ENCODE measurements at regions not wholly inside any gene's neighbourhood (a gene's known extent, or its start where the extent isn't known, plus 50 kb on each side); places are given as distances from the start of the nearest gene placed in this dataset.

DNA sequence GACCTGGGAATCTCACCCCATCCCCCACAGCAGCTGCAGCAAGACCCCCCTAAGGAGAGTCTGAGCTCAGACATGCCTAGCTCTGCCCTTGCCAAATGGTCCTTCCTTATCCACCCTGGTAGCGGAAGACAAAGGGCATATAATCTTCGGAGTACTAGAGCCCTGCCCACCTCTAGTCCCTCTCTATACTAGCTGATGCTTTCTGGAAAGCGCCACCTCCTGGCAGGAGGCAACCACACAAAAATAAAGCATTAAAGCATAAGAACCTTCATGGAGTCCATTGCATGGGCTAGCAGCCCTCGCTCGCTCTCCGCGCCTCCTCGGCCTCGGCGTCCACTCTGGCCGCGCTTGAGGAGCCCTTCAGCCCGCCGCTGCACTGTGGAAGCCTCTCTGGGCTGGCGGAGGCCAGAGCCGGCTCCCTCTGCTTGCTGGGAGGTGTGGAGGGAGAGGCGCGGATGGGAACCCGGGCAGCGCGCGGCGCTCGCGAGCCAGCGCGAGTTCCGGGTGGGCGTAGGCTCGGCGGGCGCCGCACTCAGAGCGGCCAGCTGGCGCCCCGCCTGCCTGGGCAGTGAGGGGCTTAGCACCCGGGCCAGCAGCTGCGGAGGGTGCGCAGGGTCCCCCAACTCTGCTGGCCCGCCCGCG is 941.2 kb downstream of the SUCLG1 start:
- DNase-seq, result no peak

DNA sequence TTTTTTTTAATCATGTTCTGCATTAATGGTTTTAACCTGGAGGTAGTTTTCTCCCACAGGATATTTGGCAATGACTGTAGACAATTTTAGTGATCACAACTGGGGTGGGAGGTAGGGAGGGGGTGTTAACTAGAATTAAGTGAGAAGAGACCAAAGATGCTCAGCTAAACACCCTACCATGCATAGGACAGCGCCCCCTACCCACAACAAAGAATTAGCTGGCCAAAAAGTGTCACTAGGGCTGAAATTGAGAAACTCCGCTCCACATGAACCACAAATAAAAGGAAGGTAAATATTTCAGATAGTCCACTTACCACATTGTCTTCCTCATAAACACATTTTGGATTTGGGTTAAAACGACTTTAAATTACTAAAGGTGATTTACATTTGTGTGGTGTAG is 942.6 kb downstream of the SUCLG1 start:
- no peak for DNase-seq

DNA sequence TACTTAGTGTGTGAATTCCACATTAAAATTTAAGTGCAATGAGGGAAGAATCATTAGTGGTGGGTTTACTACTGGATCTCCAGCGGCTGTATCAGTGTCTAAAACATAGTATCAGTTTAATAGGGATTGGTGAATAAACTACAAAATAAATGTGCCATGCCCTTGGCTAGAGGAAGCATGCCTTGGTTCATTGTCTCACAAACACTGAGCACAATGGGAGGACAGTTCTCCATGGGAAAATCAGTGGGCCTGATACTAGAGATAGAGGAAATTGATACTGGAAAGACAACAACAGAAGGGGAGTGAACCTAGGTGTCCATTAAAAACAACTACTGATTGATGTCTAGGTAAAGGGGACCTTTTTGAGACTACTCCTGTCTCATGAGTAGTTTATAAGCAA is 971.6 kb downstream of the SUCLG1 start:
- no peak for DNase-seq

DNA sequence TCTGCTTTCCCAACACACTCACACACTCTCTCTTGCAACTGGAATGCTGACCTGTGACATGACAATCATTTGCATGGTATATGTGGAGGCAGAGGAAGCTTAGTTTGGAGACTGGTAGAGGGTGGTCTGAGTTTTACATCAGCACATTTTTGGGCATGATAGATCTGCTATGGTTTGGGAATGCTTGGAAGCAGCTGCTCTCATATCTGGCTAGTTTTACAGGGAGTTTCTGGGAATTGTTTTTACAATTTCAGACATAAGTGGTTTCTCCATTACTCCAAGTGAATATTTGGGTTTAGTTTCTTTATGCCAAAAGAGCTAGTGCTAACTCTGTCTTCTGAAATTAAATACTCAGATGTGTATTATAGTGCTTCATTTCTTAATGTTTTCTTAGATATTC is 977.6 kb downstream of the SUCLG1 start:
- no peak for DNase-seq

DNA sequence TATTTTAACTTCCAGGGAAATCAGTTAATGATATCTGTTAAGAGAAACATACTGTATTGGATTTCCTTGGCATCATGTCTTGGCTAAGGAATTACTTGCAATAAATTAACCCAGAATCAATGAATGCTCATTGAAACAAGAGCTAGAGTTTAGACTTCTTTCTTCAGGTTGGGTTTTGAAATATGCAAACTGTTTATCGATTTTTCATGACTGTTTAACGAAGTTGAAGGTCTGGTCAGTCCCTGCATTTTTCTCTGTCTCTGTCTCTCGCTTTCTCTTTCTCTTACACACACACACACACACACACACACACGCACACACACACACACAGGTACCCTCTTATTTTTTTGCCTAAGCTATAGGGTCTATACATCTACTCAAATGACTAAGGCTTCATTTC is 981.0 kb downstream of the SUCLG1 start:
- DNase-seq, result no peak

DNA sequence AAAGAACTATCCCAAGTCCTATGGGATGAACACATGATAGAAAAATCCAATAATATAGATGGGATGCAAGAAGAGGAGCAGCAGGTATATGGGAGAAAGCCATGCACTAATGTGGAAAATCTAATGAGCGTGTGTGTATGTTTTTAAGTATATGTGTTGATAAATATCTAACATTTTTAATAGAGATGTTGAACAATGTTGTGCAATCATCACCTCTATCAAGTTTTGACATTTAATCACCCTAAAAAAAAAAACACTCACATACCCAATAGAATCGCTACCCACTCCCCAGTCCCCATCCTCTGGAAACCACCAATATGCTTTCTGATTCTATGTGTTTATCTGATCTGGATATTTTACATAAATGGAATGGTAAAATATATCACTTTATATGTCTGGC is 983.7 kb downstream of the SUCLG1 start:
- no peak for DNase-seq

DNA sequence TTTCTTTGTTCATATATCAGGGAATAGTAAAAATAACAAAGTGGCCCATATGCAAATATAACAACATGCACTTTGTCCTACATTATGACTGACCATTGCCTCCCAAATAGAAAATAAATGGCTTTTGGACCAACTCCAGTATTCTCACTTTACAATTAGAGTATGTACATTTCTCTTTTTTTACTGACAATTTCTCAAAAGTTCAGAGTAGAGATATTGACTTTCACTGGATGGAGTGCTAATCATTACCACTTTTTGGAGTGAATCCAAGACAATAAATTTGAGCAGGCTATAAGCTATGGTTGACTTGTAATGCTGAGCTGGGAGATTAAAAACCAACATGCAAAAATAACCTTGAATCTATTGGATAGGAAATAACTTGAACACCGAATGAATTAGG is 987.4 kb downstream of the SUCLG1 start:
- DNase-seq, result no peak

DNA sequence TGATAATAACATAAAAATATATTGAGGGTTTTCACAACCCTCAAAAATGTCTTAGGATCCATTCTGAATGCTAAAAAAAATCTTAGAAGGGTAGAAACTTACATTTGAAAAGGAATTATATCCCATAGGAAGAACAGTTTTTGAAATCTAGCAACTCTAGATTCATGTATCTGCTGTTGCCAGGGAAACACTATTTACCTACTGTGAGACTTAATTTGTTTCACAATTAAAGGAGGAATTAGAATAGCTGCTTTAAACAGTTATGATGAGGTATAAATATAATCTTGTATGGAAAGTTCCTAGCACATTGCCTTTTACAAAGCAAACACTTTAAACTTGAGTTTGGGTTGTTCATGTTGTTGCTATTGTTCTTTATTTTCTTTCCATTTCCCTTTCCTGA is 988.2 kb downstream of the SUCLG1 start:
- DNase-seq, result no peak

DNA sequence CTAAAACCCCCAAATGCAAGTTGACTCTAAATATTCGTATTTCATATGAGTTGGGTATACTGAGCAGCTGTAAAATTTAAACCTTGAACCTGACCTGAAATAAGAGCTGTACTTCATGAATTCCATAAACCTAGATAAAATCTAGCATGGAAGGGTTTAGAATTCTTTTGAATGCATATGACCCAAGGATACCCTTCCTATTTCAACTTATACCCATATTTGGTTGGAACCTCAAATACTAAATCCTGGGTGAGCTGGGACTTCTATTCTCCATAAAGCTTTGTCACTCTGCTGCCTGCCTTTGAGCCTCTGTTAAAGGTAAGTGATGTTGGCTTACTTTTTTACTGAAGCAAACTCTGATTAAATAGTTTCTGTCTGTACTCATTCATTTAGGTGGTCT is 994.6 kb downstream of the SUCLG1 start:
- DNase-seq, result no peak

DNA sequence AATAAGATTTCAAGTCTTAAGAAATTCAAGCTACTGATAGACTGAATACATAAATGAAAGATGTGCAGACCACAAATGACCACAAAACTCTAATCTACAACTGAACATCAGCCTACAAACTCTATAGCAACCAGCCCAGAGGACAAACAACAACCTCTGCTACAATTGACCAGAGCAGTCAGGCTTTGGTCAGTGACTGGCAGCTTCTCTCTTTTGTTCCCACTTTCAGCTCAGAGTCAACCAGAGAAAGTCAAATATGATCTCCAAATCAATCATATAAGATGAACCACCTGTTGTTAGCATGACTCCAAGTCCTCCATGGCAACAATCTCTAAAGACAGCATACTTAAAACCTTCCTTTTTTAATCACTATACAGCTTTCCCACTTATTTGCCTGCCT is 996.2 kb downstream of the SUCLG1 start:
- no peak for DNase-seq

DNA sequence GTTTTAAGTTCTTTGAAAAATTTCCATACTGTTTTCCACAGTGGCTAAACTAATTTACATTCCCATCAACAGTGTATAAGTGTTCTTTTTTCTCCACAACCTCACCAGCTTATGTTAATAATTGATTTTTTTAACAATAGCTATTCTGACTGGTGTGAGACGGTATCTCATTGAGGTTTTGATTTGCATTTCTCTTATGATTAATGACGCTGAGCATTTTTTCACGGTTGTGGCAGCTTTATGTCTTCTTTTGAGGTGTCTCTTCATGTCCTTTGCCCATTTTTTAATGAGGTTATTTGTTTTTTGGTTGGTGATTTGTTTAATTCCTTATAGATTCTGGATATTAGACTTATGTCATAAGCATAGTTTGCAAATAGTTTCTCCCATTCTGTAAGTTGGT is 997.9 kb downstream of the SUCLG1 start:
- no peak for DNase-seq

DNA sequence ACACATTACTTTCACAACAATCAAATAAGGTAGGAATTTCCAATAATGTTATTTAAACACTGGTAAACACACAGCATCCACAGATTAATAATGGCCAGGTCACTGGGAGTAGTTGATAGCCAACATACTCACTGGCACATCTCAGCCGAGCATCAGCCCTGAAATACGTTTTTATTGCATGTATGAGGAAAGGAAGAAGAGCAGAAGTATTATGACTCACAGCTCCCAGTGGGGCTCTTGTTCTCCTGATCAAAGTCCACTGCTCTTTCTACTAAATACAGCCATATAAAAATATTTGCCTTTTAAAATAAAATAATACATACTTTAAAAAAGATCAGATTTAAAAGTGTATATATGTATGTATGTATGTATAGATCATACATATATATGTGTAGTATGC is 999.6 kb downstream of the SUCLG1 start:
- DNase-seq, result no peak

DNA sequence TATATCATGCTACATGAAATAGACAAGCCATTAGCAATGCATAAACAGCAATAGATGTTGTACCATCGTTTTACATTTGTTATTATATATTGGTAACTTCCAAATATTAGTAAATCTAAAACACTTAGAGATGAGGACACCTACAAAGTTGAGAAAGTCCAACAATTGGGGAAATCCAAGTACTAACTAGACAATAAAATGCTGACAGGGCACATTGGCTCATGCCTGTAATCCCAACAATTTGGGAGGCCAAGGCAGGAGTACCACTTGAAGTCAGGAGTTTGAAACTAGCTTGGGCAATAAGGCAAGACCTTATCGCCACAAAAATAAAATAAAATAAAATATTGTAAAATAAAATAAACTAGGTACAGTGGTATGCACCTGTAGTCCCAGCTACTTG is 1023.1 kb downstream of the SUCLG1 start:
- DNase-seq, result no peak

DNA sequence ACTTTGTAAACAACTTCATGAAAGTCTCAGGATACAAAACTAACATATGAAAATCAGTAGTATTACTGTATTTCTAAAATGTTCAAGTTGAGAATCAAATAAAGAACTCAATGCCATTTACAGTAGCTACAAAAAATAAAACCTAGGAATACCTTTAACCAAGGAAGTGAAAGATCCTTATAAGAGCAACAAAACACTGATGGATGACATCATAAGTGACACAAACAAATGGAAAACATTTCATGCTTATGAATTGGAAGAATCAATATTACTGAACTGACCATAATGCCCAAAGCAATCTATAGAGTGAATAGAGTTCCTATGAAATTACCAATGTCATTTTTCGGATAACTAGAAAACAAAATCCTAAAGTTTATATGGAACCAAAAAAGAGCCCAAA is 1038.1 kb downstream of the SUCLG1 start:
- DNase-seq, result no peak

DNA sequence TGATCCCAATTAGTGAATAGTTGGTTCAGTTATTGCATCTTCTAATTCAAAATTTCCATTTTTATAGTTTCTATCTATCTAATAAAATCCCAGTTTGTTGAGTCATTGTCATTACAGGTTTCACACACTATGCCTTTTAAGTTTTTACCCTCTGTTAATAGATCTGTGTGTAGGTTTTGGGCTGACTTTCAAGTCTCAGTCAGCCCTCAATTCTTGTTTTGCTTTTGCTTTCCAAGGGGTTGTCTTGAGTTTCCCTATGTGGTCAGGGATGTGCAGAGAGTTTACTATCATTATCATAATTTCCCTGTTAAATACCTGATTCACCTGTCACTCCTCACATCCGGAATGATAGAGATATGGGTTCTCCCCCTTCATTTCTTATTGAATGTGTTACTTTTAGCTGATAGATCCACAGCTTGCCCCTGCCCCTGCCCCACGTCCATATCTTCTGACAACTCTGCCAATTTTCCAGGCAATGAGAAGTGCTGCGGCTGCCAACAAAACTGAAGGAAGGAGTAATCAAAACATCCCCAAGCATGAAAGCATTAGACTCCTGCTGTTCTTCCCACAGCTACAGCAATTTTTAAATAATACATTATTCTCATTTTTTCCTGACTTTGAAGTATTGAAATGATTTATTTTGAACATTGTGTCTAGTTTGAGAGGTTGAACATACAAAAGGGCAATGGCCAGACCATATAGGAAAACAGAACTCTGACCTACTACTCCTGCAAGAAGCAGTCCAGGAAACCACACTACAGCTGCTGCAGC is 1064.8 kb downstream of the SUCLG1 start:
- peak in 1 of 2 experiments; percentile 11 for DNase-seq

DNA sequence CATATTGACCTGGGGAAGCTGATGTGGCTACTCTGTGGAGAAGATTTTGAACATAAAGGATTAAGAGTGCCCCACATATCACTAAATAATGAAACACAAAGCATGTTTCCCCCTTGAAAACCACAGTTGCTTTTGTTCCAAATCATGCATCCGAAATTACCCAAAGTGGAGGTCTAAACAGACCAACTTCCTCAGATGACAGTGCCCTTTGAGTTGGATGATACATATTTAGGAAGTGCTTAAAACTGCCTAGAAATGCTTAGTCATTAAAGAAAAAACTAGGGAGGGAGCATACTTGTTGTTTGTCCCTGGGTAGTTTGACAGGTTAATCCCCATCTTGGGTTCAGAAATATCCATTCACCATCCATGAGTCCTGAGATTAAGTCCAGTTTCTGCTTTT is 1070.3 kb downstream of the SUCLG1 start:
- DNase-seq, result peak; percentile 32 to 41

DNA sequence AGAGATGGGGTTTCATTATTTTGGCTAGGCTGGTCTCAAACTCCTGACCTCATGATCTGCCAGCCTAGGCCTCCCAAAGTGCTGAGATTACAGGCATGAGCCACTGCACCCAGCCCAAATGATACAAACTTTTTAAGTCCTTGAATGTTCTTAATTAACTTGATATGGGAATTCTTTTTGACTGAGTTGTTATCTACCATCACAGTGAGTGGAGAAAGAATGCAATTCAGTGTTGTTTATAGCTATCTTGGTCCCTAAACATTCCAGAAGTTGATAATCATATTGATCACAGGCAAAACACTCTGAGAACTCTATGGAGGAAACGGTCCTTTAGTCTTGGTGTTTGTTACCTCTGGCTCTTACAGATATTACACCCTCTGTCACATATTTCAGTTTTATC is 1072.5 kb downstream of the SUCLG1 start:
- DNase-seq, result no peak

DNA sequence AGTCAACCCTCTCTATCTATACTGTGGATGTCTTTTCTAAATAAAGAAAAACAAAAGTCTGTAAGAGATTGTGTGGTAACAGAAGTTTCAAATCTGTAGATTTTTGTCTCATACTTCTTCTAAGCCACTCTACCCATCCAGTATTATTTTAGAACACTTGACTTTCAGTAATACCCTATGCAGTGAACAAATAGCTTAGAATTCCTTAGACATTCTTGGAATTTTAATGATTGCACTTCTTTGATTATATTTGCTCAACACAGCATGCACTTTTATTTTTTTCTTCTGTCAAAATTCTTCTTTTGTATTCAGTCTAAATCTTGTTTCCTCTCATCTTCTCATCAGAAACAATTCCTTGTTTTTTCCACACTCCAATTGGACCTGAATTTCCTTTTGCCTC is 1080.2 kb downstream of the SUCLG1 start:
- DNase-seq, result no peak

DNA sequence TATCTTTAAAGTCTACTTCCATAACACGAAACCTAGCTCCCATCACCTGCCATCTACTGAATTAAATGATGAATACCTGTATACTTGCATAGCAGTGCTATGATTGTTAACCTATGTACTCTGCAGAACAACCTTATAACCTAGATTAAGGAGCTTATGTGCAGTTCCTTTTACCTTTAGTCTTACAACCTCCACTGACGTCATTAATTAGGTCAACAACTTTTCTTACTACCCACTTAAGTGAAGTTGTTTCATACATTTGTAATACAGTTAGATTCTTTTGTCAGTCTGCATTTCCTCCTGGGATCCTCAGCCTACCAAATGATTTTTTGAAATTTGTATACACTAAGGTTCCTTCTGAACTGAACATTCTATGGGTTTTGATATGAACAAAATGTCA is 1082.3 kb downstream of the SUCLG1 start:
- DNase-seq, result no peak

DNA sequence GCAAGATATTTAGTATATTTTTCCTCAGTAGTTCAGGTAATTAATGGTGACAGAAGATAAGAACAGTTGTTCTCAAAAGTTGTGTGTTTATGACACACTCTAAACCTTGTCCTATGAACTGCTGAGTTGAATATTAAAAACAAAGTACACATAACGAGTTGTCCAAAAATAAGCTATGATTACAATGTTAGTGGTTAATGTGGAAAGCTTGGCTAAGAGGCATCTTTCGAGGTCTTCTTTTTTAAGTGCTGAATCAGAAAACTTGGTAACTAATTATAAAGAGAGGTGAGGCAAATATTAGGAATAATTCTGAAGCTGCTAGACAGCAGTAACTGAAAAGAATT is 1088.7 kb downstream of the SUCLG1 start:
- no peak for DNase-seq

DNA sequence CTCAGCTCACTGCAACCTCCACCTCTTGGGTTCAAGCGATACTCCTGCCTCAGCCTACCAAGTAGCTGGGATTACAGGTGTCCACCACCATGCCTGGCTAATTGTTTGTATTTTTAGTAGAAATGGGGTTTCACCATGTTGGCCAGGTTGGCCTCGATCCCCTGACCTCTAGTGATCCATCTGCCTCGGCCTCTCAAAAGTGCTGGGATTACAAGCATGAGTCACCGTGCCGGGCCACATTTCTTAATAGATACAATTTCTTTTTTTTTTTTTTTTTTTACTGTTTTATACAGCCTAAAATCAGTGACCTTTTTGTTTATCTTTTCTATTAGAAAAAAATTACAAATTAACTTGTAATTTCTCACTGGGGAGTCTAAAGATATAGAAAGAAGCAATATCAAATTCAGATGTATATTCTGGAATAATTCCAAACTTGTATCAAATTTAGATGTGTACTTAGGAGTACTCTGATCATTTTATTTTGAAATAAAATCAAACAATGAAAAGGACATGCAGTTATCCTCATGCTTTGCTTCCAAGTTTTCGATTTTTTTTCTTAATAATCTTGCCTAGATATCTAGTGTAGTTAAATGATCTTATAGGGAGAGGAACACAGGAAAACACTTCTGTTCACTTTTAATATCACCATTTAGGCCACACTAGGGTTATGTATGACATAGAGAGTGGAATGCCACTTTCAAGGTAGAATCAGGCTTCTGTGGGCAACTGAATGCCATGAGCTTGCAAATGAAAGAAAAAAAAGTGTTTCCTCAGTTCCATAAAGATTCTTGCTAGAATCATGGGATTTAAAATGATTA is 1089.3 kb downstream of the SUCLG1 start:
- DNase-seq, result no peak

DNA sequence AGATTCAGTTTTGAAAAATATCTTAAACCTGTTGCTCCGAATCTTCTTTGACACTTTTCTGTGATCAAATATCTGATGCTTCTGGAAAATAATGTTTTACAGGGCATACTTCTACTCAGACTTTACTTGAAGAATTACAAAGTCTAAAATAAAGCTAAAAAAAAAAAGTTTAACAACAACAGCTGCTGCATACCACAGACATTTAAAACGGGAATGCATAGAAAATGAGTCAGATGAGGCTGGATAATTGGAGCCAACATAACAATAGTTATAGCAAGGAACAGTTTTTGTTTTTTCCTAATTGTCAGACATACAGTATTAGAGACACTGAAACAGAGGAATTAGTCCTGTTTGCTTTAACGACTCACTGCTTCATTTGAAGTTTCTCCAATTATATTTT is 1090.2 kb downstream of the SUCLG1 start:
- DNase-seq, result no peak

DNA sequence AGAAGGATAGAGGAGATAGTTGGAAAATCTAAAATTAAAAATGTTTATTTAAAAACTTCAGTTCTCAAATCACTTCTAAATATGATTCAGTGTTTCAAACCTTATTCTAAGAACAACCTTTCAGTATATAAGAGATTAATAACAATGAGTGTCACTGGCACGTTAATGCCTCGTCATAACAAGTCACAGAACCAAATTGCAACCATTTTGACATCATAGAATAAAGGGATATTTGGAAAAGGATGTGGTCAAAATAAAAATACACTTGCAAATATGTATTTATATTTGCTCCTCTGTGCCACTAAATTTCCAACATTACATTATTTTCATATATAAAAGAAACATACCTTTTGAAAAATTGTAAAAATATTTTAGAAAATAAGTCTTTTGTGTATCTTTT is 1090.6 kb downstream of the SUCLG1 start:
- no peak for DNase-seq

DNA sequence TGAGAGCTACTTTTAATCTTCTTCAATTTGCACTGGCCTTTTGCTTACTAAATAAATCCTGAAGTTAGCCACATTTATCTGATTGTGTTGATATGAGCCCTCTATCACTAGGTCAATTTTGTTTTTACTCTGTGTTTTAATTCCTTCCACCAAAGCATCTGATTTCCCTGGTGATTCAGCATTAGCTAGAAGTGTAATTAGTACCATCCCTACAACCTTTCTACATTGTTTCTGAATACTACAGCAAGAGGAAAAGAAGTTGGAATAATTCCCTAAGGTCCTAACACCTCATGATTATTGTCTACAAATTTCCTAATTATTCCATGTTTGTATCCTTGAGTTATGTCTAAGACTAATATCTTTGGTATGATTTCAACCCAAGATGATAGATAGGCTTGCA is 1093.6 kb downstream of the SUCLG1 start:
- DNase-seq, result no peak
